A172 (cell line): ENCODE measurements at regions not wholly inside any gene's neighbourhood (a gene's known extent, or its start where the extent isn't known, plus 50 kb on each side); places are given as distances from the start of the nearest gene placed in this dataset.
"Not testable (repeated sequence)": the region's sequence is repeated elsewhere in the genome, so short reads cannot be mapped to it uniquely, and the experiment has no call there.

Source experiments
- DNase-seq: peaks from one replicate; pipeline ENCODE4 v3.0.0-alpha.2; 2015; ENCODE audit warnings: low spot score

- DNase-seq = no peak
These were observed 1532.3 kb downstream of the PCDH9 start for GRCh38 chr13:65697843-65698242.

- no peak for DNase-seq
These were observed 1550.9 kb downstream of the PCDH9 start for GRCh38 chr13:65679240-65679639.

GRCh38 chr13:65677906-65678305, 1552.2 kb downstream of the PCDH9 start:
- no peak for DNase-seq

GRCh38 chr13:65675383-65675782, 1554.8 kb downstream of the PCDH9 start:
- not testable (repeated sequence) for DNase-seq

- no peak for DNase-seq
These were observed 1560.0 kb downstream of the PCDH9 start for GRCh38 chr13:65670014-65670625.

GRCh38 chr13:65660731-65661130, 1569.4 kb downstream of the PCDH9 start:
- no peak for DNase-seq

- DNase-seq = peak; percentile 1
These were observed 1573.3 kb downstream of the PCDH9 start for GRCh38 chr13:65656740-65657329.

- DNase-seq = no peak
These were observed 1576.5 kb downstream of the PCDH9 start for GRCh38 chr13:65653613-65654012.

GRCh38 chr13:65650321-65650720, 1579.8 kb downstream of the PCDH9 start:
- no peak for DNase-seq

GRCh38 chr13:65642996-65643395, 1587.1 kb downstream of the PCDH9 start:
- no peak for DNase-seq

- DNase-seq = no peak
These were observed 1587.8 kb downstream of the PCDH9 start for GRCh38 chr13:65642301-65642700.

GRCh38 chr13:65638572-65639168, 1591.5 kb downstream of the PCDH9 start:
- peak; percentile 44 for DNase-seq

- DNase-seq = no peak
These were observed 1596.3 kb downstream of the PCDH9 start for GRCh38 chr13:65633806-65634205.

GRCh38 chr13:65631078-65631477, 1599.1 kb downstream of the PCDH9 start:
- no peak for DNase-seq

- no peak for DNase-seq
These were observed 1600.2 kb downstream of the PCDH9 start for GRCh38 chr13:65629926-65630325.

GRCh38 chr13:65623148-65623547, 1607.0 kb downstream of the PCDH9 start:
- DNase-seq = no peak

- no peak for DNase-seq
These were observed 1614.6 kb downstream of the PCDH9 start for GRCh38 chr13:65615506-65615905.

GRCh38 chr13:65613004-65613403, 1617.1 kb downstream of the PCDH9 start:
- DNase-seq = no peak

- no peak for DNase-seq
These were observed 1620.8 kb downstream of the PCDH9 start for GRCh38 chr13:65609350-65609749.

GRCh38 chr13:65606622-65607021, 1623.5 kb downstream of the PCDH9 start:
- DNase-seq = peak; percentile 11

- no peak for DNase-seq
These were observed 1624.7 kb downstream of the PCDH9 start for GRCh38 chr13:65605396-65605795.

- no peak for DNase-seq
These were observed 1627.0 kb downstream of the PCDH9 start for GRCh38 chr13:65603160-65603559.

GRCh38 chr13:65601855-65602254, 1628.3 kb downstream of the PCDH9 start:
- DNase-seq = no peak
